Muscle layer of colon (tissue), 2 donors: ENCODE measurements at regions not wholly inside any gene's neighbourhood (a gene's known extent, or its start where the extent isn't known, plus 50 kb on each side); places are given as distances from the start of the nearest gene placed in this dataset.

Source experiments
- H3K27ac ChIP-seq: one replicate; pipeline ENCODE4 v1.7.0; 2013; ENCODE audit warnings: low read depth, mild to moderate bottlenecking, low read length, moderate library complexity
- H3K27me3 ChIP-seq, 2 donors: one replicate each; pipeline ENCODE4 v1.7.0; 2013; ENCODE audit warnings: low read length in 2 of 2, mild to moderate bottlenecking in 2 of 2; ENCODE audit not compliant: insufficient read depth in 2 of 2, control insufficient read depth in 1 of 2
- H3K36me3 ChIP-seq: one replicate; pipeline ENCODE4 v1.7.0; 2013; ENCODE audit warnings: mild to moderate bottlenecking, low read length; ENCODE audit not compliant: insufficient read depth
- H3K4me1 ChIP-seq: one replicate; pipeline ENCODE4 v1.7.0; 2013; ENCODE audit warnings: mild to moderate bottlenecking, low read length; ENCODE audit not compliant: insufficient read depth
- H3K4me3 ChIP-seq, 2 donors: one replicate each; pipeline ENCODE4 v1.7.0; 2013; ENCODE audit warnings: low read length in 2 of 2, low read depth in 1 of 2, mild to moderate bottlenecking in 1 of 2, moderate library complexity in 1 of 2
- H3K9ac ChIP-seq: one replicate; pipeline ENCODE4 v1.7.0; 2013; ENCODE audit warnings: low read length
- H3K9me3 ChIP-seq: one replicate; pipeline ENCODE4 v1.7.0; 2013; ENCODE audit warnings: mild to moderate bottlenecking, low read length
- donor health status: abdominal sarcoma.
- donor health status: Adenocarcinoma of cecum.

DNA sequence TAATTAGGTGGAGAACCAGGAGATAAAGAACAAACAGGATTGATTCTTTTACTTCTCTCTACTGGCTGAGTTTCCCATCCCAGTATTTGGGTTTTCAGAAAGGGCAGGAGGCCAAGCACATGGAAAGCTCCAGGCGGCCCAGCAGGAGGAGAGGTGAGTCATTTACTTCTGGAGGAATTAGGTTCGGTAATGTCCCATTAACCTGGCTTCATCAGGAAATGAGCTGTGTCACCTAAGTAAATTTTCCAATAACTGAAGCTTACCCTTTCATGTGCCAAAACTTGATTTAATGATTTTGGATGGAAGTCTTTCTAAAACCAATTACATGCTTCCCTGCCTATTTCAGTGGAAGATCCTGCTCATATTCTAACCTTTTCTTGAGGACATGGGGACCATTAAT lies 257.6 kb upstream of the USP24 start:
- Histone ChIP-seq H3K9ac (no peak overlapping the region), H3K9me3 (no peaks in the 10 kb centered on the region), H3K27me3 (no peaks in the 10 kb centered on the region), H3K4me1 (peaks cover 19% of the 10 kb centered on the region), H3K4me3 (no peak overlapping the region), H3K36me3 (no peaks in the 10 kb centered on the region), H3K27ac (no peak overlapping the region)

DNA sequence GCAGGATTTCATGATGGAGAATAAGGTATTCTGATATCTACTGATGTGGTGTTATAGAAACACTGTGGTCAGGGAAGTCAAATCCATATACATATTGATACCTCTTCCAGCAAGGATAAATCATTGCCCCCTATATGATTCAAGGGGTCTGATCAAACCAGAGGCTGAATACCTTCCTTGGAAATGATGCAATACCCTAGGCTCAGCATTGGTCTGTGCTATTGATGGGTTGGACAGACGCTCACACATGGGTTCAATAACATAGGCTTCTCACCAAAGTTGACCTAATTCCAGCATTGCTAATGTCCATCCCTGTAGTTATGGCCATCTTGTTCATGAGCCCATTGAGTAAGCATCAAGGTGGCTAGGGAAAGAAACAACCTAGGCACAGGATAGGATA lies 257.0 kb upstream of the USP24 start:
- Histone ChIP-seq H3K27ac (no peak overlapping the region), H3K36me3 (no peaks in the 10 kb centered on the region), H3K4me3 (no peak overlapping the region), H3K9me3 (no peaks in the 10 kb centered on the region), H3K27me3 (no peaks in the 10 kb centered on the region), H3K9ac (no peak overlapping the region), H3K4me1 (peaks cover 18% of the 10 kb centered on the region)

DNA sequence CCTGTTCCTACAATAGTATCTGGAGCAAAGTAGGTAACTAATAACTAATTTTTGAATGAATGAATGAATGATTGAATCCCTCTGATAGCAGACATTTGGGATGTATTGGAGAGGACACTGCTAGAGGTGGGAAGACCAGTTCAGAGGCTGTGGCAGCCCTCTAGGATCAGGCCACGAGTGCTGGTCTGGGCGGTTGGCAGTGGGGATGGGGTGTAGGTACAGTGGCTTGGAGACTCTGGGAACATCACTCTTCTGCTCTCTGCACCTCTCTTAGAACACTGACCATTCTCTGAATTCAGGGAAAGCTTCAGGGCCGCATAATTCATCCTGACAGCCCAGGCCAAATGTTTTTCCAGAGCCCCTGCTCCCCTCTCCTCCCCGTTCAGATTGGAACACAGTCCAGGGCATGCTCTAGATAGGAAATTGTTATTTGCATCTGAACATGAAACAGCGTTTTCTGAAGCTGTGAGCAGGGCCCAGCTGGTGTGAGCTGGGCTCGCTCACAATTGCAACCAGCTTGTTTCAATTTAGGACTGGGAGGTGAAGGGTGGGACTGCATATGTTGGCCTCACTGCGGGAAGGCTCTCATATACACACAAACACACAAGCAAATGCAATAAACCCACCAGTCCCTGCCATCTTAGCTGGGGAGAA lies 253.1 kb upstream of the USP24 start:
- H3K9me3 ChIP-seq: no peaks in the 10 kb centered on the region
- no peak overlapping the region for H3K27ac ChIP-seq
- H3K27me3 ChIP-seq: no peaks in the 10 kb centered on the region
- no peak overlapping the region for H3K9ac ChIP-seq
- H3K4me1 ChIP-seq: peaks cover 26% of the 10 kb centered on the region
- no peaks in the 10 kb centered on the region for H3K36me3 ChIP-seq
- no peak overlapping the region for H3K4me3 ChIP-seq

DNA sequence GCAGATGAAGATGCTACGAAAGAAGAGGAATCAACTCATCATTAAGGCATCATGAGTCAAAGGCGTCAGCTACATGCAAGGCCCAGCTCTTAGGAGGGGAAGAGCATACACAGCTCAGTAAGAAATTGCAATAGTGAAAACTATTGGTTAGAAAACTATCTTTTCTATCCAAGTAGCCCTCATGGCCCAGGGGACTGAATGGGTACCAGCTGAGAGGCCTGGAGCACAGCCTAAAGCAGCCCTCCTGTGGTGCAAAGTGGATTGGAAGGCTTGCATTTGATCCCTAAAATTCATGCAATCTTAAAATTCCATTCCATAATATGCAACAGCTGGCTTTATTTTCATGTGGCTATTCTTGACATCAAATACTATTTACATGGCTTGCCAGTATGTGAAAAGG lies 251.8 kb upstream of the USP24 start:
- Histone ChIP-seq H3K36me3 (no peaks in the 10 kb centered on the region), H3K4me1 (peaks cover 17% of the 10 kb centered on the region), H3K4me3 (no peak overlapping the region), H3K9ac (no peak overlapping the region), H3K27ac (no peak overlapping the region), H3K27me3 (no peaks in the 10 kb centered on the region), H3K9me3 (no peaks in the 10 kb centered on the region)

GRCh38 chr1:55466373-55466772 lies 251.2 kb upstream of the USP24 start:
- H3K36me3 ChIP-seq: no peaks in the 10 kb centered on the region
- H3K27ac ChIP-seq: no peak overlapping the region
- H3K9me3 ChIP-seq: no peaks in the 10 kb centered on the region
- no peak overlapping the region for H3K9ac ChIP-seq
- peaks cover 17% of the 10 kb centered on the region for H3K4me1 ChIP-seq
- no peak overlapping the region for H3K4me3 ChIP-seq
- H3K27me3 ChIP-seq: no peaks in the 10 kb centered on the region

DNA sequence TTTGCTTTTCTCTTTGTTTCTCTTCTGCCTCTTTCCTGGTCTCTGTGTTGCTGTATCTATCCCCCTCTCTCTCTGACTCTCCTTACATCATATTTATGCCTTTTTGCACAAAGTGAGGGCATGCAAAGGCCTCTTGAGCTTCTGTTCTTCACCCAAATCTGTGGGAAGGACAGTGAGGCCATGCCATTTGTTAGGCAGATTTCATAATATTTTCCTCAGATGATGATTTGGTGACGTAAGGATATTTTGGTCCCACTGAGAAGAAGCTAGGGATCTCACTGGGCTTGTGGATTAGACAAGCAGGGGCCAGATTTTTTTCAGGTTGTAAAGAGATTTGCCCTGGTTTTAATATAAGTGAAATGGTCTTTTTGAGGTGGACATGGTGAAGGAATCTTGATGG lies 249.4 kb upstream of the USP24 start:
- Histone ChIP-seq H3K9ac (peak overlapping the region; percentile 10), H3K4me1 (peaks cover 17% of the 10 kb centered on the region), H3K9me3 (no peaks in the 10 kb centered on the region), H3K4me3 (no peak overlapping the region), H3K27ac (peak overlapping the region; percentile 74), H3K36me3 (no peaks in the 10 kb centered on the region), H3K27me3 (no peaks in the 10 kb centered on the region)

GRCh38 chr1:55463814-55464475 lies 248.8 kb upstream of the USP24 start:
- H3K27me3 ChIP-seq: no peaks in the 10 kb centered on the region
- no peaks in the 10 kb centered on the region for H3K36me3 ChIP-seq
- peaks cover 17% of the 10 kb centered on the region for H3K4me1 ChIP-seq
- H3K4me3 ChIP-seq: no peak overlapping the region
- H3K9me3 ChIP-seq: no peaks in the 10 kb centered on the region
- H3K9ac ChIP-seq: peak overlapping the region; percentile 10
- H3K27ac ChIP-seq: peak overlapping the region; percentile 74

GRCh38 chr1:55457874-55458273 lies 242.7 kb upstream of the USP24 start:
- Histone ChIP-seq H3K9ac (no peak overlapping the region), H3K27me3 (no peaks in the 10 kb centered on the region), H3K4me3 (no peak overlapping the region), H3K4me1 (no peaks in the 10 kb centered on the region), H3K36me3 (no peaks in the 10 kb centered on the region), H3K9me3 (peaks cover 3% of the 10 kb centered on the region), H3K27ac (no peak overlapping the region)

GRCh38 chr1:55456971-55457370 lies 241.8 kb upstream of the USP24 start:
- Histone ChIP-seq H3K36me3 (no peaks in the 10 kb centered on the region), H3K27ac (no peak overlapping the region), H3K4me3 (no peak overlapping the region), H3K27me3 (no peaks in the 10 kb centered on the region), H3K9me3 (peaks cover 3% of the 10 kb centered on the region), H3K9ac (no peak overlapping the region), H3K4me1 (no peaks in the 10 kb centered on the region)

DNA sequence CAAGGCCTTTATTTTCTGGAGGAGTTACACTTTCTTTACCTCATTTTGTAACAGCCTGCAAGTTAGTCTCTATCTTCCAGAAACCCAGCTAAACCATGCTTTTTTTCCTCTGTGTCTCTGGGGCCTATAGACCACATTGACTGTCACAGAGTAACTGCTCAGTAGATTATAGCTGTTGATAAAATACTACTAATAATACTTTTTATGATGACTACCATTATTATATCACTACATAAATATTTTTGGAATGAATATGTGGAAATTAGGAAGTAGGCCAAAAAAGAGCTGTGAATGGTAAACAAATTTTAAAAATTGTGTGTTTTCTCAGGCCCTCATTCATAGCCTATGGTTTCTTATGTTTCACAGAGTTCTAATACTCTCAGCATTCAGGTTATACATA lies 233.1 kb upstream of the USP24 start:
- H3K9ac ChIP-seq: no peak overlapping the region
- no peaks in the 10 kb centered on the region for H3K27me3 ChIP-seq

DNA sequence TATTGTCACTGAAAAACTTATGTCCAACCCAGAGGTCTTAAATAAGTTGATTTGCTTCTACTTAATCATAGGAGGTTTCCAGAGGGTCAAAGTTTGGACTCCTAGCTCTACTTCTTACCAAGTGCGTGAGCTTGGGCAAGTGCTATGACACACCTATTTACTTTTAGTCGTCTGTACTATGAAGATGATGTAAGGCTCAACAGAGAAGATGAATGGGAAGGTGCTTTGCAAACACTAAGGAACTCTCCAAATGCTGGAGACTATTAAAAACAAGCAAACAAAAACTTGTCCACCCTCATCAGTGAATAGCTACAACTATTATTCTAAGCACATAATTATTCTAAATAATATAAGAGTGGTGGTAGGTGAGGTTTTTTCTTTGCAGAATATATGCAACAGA lies 232.3 kb upstream of the USP24 start:
- Histone ChIP-seq H3K9me3 (no peaks in the 10 kb centered on the region), H3K36me3 (no peaks in the 10 kb centered on the region), H3K4me1 (peaks cover 18% of the 10 kb centered on the region), H3K9ac (no peak overlapping the region), H3K27me3 (no peaks in the 10 kb centered on the region), H3K4me3 (no peak overlapping the region), H3K27ac (no peak overlapping the region)

More for the DNA sequence above, 233.1 kb upstream of the USP24 start:
- H3K4me1 ChIP-seq: peaks cover 15% of the 10 kb centered on the region
- H3K9me3 ChIP-seq: no peaks in the 10 kb centered on the region
- H3K27ac ChIP-seq: no peak overlapping the region
- no peak overlapping the region for H3K4me3 ChIP-seq
- H3K36me3 ChIP-seq: no peaks in the 10 kb centered on the region

DNA sequence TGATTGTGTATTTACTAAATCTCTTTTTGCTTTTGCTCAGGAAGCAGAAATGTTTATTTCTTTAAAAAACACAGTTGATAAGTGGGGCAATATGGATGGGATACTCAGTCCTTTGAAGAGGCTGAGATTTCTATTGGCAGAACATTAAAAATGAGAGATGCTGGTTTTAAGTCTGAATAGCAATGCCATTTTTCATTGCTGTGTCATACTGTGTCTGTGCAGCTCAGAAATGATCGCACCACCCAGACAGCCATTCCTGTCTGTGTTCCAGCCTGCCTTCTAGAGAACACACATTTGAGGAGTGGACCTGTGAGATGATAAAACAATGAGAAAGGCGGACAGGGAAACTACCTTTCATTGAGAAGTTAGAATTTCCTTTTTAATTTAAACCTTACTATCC lies 231.2 kb upstream of the USP24 start:
- peaks cover 18% of the 10 kb centered on the region for H3K4me1 ChIP-seq
- H3K4me3 ChIP-seq: no peak overlapping the region
- H3K36me3 ChIP-seq: no peaks in the 10 kb centered on the region
- H3K9me3 ChIP-seq: no peaks in the 10 kb centered on the region
- no peak overlapping the region for H3K27ac ChIP-seq
- no peak overlapping the region for H3K9ac ChIP-seq
- no peaks in the 10 kb centered on the region for H3K27me3 ChIP-seq
